ENCODE measurements at regions not wholly inside any gene's neighbourhood (a gene's known extent, or its start where the extent isn't known, plus 50 kb on each side); places are given as distances from the start of the nearest gene placed in this dataset.

DNA sequence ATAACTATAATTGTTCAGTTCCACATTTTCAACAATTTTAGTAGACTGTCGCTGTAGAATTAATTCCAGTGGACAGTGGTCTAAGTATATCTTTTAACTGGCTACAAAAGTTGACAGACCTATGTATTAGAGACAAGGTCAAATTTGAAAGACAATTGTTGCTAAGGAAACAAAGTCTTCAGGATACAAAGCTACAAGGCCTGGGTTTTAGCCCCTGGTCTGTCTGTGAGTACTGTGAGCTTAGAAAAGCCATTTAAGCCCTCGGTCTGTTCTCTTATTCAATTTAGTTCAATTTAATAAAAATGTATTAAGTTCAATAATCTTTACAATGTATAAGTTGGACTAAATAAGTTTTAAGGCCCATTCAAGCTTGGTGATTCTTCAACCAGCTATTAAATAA lies 352.5 kb downstream of the HDGFL1 start:
- H3K9ac ChIP-seq (ENCODE audit: low read depth, low read length) = no peak overlapping the region
- H3K27ac ChIP-seq (ENCODE audit: low read length) = no peak overlapping the region
- peaks cover 5% of the 10 kb centered on the region; the same call in 1 of the 2 replicates for H3K4me1 ChIP-seq (ENCODE audit: insufficient read depth, low read length)
- H3K36me3 ChIP-seq (ENCODE audit: insufficient read depth, low read length) = no peaks in the 10 kb centered on the region
- no peak overlapping the region for H2AFZ ChIP-seq (ENCODE audit: low read depth, low read length)
- no peak overlapping the region for H3K4me2 ChIP-seq (ENCODE audit: insufficient read depth, low read length)
- ATAC-seq (ENCODE audit: insufficient read depth, low read depth) (no peak), DNase-seq (no peak)
- H3K9me3 ChIP-seq (ENCODE audit: insufficient read depth, low read length, severe bottlenecking) = no peaks in the 10 kb centered on the region
- TF ChIP-seq, protein P1, sequence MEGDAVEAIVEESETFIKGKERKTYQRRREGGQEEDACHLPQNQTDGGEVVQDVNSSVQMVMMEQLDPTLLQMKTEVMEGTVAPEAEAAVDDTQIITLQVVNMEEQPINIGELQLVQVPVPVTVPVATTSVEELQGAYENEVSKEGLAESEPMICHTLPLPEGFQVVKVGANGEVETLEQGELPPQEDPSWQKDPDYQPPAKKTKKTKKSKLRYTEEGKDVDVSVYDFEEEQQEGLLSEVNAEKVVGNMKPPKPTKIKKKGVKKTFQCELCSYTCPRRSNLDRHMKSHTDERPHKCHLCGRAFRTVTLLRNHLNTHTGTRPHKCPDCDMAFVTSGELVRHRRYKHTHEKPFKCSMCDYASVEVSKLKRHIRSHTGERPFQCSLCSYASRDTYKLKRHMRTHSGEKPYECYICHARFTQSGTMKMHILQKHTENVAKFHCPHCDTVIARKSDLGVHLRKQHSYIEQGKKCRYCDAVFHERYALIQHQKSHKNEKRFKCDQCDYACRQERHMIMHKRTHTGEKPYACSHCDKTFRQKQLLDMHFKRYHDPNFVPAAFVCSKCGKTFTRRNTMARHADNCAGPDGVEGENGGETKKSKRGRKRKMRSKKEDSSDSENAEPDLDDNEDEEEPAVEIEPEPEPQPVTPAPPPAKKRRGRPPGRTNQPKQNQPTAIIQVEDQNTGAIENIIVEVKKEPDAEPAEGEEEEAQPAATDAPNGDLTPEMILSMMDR (IDR thresholded peaks at IDR 0.05; ENCODE audit: borderline replicate concordance, extremely low read depth, low read length, poor library complexity, severe bottlenecking) = no peak
- no peak for TF ChIP-seq EZH2 (IDR thresholded peaks at IDR 0.05; ENCODE audit: borderline replicate concordance, low read depth, low read length, severe bottlenecking)
- no peaks in the 10 kb centered on the region for H3K27me3 ChIP-seq (ENCODE audit: insufficient read depth, low read length, poor library complexity)
- no peaks in the 10 kb centered on the region for H3K79me2 ChIP-seq (ENCODE audit: insufficient read depth, low read length)
- no peaks in the 10 kb centered on the region for H4K20me1 ChIP-seq (ENCODE audit: insufficient read depth, low read length)
- no peak overlapping the region for H3K4me3 ChIP-seq (ENCODE audit: low read depth in 1 of 2, low read length in 2 of 2)

DNA sequence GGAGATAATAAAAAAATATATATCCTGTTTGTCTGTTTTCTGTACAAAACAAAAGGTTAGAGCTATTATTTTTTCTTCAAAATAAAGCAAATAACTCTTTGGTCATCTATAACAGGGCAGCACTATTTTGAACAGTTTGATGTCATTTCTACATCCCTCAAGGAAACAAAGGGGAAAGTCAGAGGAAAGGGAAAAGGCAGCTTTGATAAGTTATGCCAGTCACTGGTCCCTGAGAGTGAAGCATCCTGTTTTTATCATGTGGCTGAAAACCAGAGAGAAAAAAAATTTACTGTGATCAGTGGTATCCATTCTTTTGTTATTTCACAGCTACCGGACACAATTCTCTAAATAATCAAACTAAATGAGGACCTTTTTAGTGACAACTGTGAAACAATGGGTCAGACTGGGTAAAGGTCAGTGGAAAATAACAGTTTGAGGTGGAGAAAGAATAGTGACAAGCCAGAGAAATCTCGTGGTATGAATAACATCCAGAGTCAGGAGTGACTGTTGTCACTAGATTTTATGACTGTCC lies 356.0 kb downstream of the HDGFL1 start:
- Histone ChIP-seq H3K36me3 (ENCODE audit: insufficient read depth, low read length) (no peaks in the 10 kb centered on the region), H3K4me1 (ENCODE audit: insufficient read depth, low read length) (peaks cover 10% of the 10 kb centered on the region; the same call in 1 of the 2 replicates), H3K79me2 (ENCODE audit: insufficient read depth, low read length) (no peaks in the 10 kb centered on the region), H2AFZ (ENCODE audit: low read depth, low read length) (no peak overlapping the region), H4K20me1 (ENCODE audit: insufficient read depth, low read length) (no peaks in the 10 kb centered on the region), H3K27ac (ENCODE audit: low read length) (no peak overlapping the region), H3K4me3 (ENCODE audit: low read depth in 1 of 2, low read length in 2 of 2) (no peak overlapping the region), H3K4me2 (ENCODE audit: insufficient read depth, low read length) (no peak overlapping the region), H3K9ac (ENCODE audit: low read depth, low read length) (no peak overlapping the region), H3K9me3 (ENCODE audit: insufficient read depth, low read length, severe bottlenecking) (no peaks in the 10 kb centered on the region), H3K27me3 (ENCODE audit: insufficient read depth, low read length, poor library complexity) (no peaks in the 10 kb centered on the region)
- TF ChIP-seq EZH2 (IDR thresholded peaks at IDR 0.05; ENCODE audit: borderline replicate concordance, low read depth, low read length, severe bottlenecking) = no peak
- TF ChIP-seq, protein P1 (IDR thresholded peaks at IDR 0.05; ENCODE audit: borderline replicate concordance, extremely low read depth, low read length, poor library complexity, severe bottlenecking) = no peak
- no peak for DNase-seq
- no peak for ATAC-seq (ENCODE audit: insufficient read depth, low read depth)

DNA sequence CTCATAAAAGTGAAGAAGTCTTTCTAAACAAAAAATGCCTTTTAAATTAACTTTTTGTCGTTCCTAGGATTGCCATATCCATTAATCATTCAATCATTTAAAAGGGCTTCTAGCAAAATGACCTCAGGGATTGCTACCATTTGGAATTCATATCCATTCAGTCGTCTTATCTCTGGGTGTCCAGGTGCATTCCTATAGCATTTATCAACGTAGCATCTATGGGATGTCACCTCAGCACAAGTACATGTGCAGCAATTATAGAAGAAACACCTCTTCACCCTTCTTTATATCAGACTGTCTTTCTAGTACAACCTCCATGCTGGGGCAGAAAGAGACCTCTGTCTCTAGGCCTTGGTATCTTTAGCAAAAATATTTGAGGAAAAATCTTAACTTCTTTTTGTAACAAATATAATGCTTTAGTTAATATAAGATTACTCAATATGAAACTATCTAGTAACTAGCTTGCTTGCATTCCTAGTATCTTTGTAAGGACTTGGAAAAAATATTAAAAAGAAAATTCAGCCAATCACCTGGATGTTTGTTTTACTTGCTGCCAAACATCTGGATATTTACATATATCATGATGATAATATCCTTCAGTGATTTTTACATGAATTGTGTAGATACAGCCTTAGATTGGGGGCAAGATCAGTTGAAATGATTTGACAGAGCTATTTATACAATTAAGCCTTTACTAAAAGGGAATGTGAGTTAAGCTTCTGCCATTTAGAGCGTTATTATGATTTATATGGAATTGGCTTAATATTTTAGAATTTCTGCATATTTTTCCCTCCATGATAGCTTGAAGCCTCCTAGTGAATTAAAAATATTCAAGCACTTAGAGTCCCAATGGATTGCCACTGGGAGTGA lies 356.8 kb downstream of the HDGFL1 start:
- H4K20me1 ChIP-seq (ENCODE audit: insufficient read depth, low read length) = no peaks in the 10 kb centered on the region
- no peak overlapping the region for H3K9ac ChIP-seq (ENCODE audit: low read depth, low read length)
- no peak overlapping the region for H3K4me3 ChIP-seq (ENCODE audit: low read depth in 1 of 2, low read length in 2 of 2)
- peaks cover 10% of the 10 kb centered on the region; the same call in 1 of the 2 replicates for H3K4me1 ChIP-seq (ENCODE audit: insufficient read depth, low read length)
- no peak overlapping the region for H3K4me2 ChIP-seq (ENCODE audit: insufficient read depth, low read length)
- ATAC-seq (ENCODE audit: insufficient read depth, low read depth) (no peak), DNase-seq (no peak)
- no peak overlapping the region for H3K27ac ChIP-seq (ENCODE audit: low read length)
- TF ChIP-seq, protein P1 (IDR thresholded peaks at IDR 0.05; ENCODE audit: borderline replicate concordance, extremely low read depth, low read length, poor library complexity, severe bottlenecking) = no peak
- TF ChIP-seq EZH2 (IDR thresholded peaks at IDR 0.05; ENCODE audit: borderline replicate concordance, low read depth, low read length, severe bottlenecking) = no peak
- H2AFZ ChIP-seq (ENCODE audit: low read depth, low read length) = no peak overlapping the region
- H3K27me3 ChIP-seq (ENCODE audit: insufficient read depth, low read length, poor library complexity) = no peaks in the 10 kb centered on the region
- H3K36me3 ChIP-seq (ENCODE audit: insufficient read depth, low read length) = no peaks in the 10 kb centered on the region
- H3K79me2 ChIP-seq (ENCODE audit: insufficient read depth, low read length) = no peaks in the 10 kb centered on the region
- no peaks in the 10 kb centered on the region for H3K9me3 ChIP-seq (ENCODE audit: insufficient read depth, low read length, severe bottlenecking)

Measured in DND-41 (cell line).